ENCODE measurements at regions not wholly inside any gene's neighbourhood (a gene's known extent, or its start where the extent isn't known, plus 50 kb on each side); places are given as distances from the start of the nearest gene placed in this dataset.
A peak's percentile ranks its signal among the peaks of the same experiment; 100 is the strongest.
"Not testable (repeated sequence)": the region's sequence is repeated elsewhere in the genome, so short reads cannot be mapped to it uniquely, and the experiment has no call there.

DNA sequence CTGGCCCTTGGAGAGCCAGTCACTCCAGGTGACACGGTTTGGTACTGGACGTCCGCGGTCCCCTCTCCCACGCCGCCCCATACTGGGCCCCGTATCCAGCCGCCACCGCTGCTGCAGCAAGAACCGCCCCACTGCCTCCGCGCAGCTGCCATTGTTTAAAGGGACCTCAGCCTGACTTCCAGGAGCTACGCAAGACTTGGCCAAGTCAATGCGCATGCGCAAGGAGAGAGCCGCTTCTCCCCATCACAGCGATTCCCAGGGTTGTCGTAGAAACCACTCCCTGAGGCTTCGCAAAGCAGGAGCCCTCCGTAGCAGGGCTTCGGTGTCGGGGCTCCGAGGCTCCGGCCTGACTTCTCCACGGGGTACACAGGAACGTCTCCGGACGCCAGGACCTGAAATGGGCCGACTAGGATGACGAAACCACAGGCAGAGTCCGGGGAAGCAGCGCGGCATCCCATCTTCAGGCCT lies 606.2 kb downstream of the KCNJ18 start:
- not testable (repeated sequence) for H3K36me3 Mint-ChIP-seq; H3K27me3 Mint-ChIP-seq; DNase-seq (ENCODE audit: low spot score in 2 of 2); H3K27ac Mint-ChIP-seq; H3K4me3 Mint-ChIP-seq; H3K9me3 Mint-ChIP-seq; H3K4me1 Mint-ChIP-seq
- peak; percentile 35 for ATAC-seq (ENCODE audit: low read depth)

DNA sequence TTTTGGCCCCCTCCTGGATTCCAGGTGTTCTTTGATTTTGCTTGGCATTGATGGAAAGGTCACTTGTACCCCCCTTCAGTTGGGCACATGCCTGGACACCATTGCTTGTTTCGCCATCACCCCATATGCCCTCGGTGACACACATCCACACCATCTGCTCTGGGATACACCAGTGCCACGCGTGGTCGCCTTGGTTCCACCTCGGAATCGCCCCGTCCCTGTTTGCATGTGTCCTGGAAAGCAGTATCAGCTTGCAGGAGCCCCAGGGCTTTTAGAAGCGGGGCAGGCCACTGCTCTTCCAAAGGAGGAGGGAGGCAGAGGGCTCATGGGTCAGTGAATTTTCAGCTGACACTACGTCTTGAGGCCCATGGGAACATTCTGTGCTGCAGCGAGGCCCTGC lies 607.9 kb downstream of the KCNJ18 start:
- no peaks in the 10 kb centered on the region for H3K36me3 Mint-ChIP-seq
- H3K27ac Mint-ChIP-seq, result no peak overlapping the region
- H3K9me3 Mint-ChIP-seq, result peaks cover 5% of the 10 kb centered on the region
- no peaks in the 10 kb centered on the region for H3K4me1 Mint-ChIP-seq
- ATAC-seq (ENCODE audit: low read depth) (no peak), DNase-seq (ENCODE audit: low spot score in 2 of 2) (no peak)
- H3K27me3 Mint-ChIP-seq, result no peaks in the 10 kb centered on the region
- H3K4me3 Mint-ChIP-seq, result no peak overlapping the region

DNA sequence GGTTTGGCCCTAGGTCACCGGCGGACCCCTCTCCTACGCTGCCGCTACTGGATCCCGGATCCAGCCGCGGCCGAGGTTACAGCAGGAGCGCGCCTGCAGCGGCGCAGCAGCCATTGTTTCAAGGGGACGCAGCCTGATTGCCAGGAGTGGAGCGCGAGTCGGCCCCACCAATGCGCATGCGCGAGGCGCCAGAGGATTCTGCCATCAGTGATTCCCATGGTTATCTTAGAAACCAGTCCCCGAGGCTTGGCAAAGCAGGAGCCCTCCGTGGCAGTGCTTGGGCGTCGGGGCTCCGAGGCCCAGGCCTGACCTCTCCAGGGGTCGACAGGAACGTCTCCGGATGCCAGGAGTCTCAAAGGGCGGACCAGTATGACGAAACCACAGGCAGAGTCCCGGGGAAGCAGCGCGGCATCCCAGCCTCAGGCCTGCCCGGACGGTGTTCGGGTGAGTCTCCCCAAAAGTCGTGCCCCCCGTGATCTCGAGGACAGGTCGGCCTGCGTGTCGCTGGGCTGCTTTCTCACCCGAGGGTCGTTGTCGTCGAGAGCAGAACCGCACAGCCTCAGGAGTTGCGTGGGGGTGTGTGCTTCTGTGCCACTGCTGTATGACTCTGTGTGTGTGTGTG lies 608.5 kb downstream of the KCNJ18 start:
- no peak overlapping the region for H3K27ac Mint-ChIP-seq
- H3K9me3 Mint-ChIP-seq, result peaks cover 7% of the 10 kb centered on the region
- no peak overlapping the region for H3K4me3 Mint-ChIP-seq
- ATAC-seq (ENCODE audit: low read depth), result no peak
- H3K4me1 Mint-ChIP-seq, result no peaks in the 10 kb centered on the region
- no peaks in the 10 kb centered on the region for H3K36me3 Mint-ChIP-seq
- no peak for DNase-seq (ENCODE audit: low spot score in 2 of 2)
- no peaks in the 10 kb centered on the region for H3K27me3 Mint-ChIP-seq

DNA sequence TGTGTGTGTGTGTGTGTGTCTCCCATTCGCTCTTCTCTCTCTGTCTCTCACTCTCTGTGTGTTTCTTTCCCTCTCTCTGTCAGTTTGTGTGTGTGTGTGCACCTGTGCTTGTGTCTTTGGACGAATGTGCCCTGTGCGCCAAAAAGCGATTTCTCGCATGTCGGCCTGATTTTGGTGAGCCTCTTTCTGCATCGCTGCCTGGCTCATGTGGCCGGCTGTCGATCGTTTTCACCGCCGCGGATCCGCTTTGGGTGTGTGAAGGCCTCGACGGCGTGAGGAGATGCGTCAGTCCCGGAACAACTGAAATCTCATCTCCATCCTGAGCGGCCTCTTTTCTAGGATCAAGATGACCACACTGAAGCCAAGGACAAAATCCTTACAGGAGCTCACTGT lies 609.0 kb downstream of the KCNJ18 start:
- Mint-ChIP-seq H3K27me3 (no peaks in the 10 kb centered on the region), H3K9me3 (peaks cover 7% of the 10 kb centered on the region), H3K4me3 (no peak overlapping the region), H3K27ac (no peak overlapping the region), H3K36me3 (no peaks in the 10 kb centered on the region), H3K4me1 (no peaks in the 10 kb centered on the region)
- DNase-seq (ENCODE audit: low spot score in 2 of 2), result no peak
- no peak for ATAC-seq (ENCODE audit: low read depth)

DNA sequence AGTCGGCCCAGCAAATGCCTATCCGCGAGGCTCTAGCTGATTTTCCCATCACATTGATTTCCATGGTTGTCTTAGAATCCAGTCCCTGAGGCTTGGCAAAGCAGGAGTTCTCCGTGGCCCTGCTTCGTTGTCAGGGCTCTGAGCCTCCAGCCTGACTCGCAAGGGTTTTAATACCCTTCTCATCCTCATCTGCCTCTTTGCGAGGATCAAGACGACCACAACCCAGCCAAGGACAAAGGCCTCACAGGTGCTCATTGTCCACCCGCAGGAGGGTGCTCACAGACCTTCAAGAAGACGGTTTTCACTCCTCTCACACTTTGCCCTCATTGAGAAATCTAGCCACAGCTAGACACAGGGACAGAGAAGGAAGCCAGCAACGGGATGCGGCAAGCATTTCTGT lies 610.8 kb downstream of the KCNJ18 start:
- H3K9me3 Mint-ChIP-seq, result peaks cover 7% of the 10 kb centered on the region
- ATAC-seq (ENCODE audit: low read depth), result no peak
- no peaks in the 10 kb centered on the region for H3K36me3 Mint-ChIP-seq

DNA sequence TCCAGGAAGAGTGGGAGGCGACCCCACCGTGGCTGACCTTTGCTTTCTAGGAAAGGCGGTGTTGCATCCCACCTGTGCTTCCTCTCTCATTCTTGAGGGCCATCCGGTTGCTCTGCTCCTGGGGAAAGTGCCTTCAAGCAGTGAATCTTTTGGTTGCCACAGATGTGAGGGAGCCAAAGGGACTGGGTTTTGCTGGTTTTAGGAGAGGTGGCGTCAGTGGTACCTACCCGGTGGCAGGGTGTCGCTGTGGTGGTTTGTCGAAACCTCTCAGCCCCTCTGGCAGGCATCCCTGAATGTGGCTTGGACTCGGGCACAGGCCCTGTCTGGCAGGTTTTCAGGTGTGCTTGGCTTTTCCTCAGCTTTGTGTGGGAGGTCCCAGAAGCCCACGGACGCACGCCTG lies 611.5 kb downstream of the KCNJ18 start:
- H3K27me3 Mint-ChIP-seq, result no peaks in the 10 kb centered on the region
- peaks cover 7% of the 10 kb centered on the region for H3K9me3 Mint-ChIP-seq
- H3K27ac Mint-ChIP-seq, result no peak overlapping the region
- DNase-seq (ENCODE audit: low spot score in 2 of 2), result no peak
- ATAC-seq (ENCODE audit: low read depth), result no peak
- H3K36me3 Mint-ChIP-seq, result no peaks in the 10 kb centered on the region
- no peak overlapping the region for H3K4me3 Mint-ChIP-seq
- no peaks in the 10 kb centered on the region for H3K4me1 Mint-ChIP-seq

More for the DNA sequence above, 610.8 kb downstream of the KCNJ18 start:
- Mint-ChIP-seq H3K27me3 (no peaks in the 10 kb centered on the region), H3K4me1 (no peaks in the 10 kb centered on the region), H3K27ac (no peak overlapping the region), H3K4me3 (no peak overlapping the region)
- DNase-seq (ENCODE audit: low spot score in 2 of 2), result no peak

DNA sequence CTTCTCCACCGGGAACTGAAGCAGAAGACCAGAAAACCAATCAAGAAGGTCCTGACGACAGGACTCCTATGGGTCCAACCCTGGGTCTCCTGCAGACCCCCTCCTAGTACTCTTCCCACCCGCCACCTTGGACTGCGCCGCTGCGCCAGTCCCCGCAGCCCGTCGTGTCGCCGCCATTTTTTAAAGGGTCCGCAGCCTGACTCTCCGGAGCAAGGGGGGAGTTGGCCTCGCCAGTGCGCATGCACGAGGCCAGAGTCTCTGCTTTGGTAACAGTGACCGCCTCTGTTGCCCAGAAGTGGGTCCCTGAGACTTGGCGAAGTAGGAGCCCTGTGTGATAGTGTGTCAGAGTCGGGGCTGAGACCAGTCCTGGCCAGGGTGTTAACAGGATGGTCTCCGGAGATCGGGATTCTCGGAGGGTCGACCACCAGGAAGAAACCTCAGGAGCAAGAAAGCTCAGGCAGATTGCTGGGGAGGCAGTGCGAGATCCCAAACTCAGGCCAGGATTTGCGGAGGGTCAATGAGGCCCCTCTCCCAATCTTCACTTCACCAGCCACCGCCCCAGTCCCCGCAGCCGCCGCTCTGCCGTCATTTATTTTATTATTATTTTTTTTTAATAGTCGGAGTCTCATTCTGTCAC lies 612.5 kb downstream of the KCNJ18 start:
- DNase-seq (ENCODE audit: low spot score in 2 of 2), result no peak
- Mint-ChIP-seq H3K27ac (no peak overlapping the region), H3K4me1 (no peaks in the 10 kb centered on the region), H3K9me3 (peaks cover 7% of the 10 kb centered on the region), H3K27me3 (no peaks in the 10 kb centered on the region), H3K36me3 (no peaks in the 10 kb centered on the region), H3K4me3 (no peak overlapping the region)
- no peak for ATAC-seq (ENCODE audit: low read depth)

DNA sequence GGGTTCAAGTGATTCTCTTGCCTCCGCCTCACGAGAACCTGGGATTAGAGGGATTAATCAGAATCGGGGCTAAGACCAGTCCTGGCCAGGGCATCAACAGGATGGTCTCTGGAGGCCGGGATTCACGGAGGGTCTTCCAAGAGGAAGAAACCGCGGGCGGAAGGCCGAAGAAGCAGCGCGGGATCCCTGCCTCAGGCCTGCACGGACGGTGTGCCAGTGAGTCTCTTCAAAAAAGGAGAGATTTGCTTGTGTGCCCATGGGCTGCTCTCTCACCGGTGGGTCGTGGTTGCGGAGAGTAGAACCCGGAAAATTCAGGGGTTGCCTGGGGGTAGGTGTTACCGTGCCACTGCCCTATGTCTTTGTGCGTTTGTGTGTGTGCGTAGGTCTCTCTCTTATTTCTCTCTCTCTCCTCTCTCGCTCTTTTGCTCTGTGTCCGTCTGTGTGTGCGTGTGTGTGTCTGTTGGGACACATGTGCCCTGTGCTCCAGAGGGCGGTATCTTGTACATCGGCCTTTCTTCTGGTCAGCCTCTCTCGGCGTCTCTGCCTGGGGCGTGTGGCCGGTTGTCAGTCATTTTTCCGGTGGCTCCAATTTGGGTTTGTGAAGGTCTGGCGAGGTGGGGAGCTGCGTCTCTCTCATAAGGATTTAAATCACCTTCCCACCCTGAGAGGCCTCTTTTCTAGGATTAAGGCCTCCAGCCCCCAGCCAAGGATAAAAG lies 613.2 kb downstream of the KCNJ18 start:
- Mint-ChIP-seq H3K9me3 (peaks cover 7% of the 10 kb centered on the region), H3K36me3 (no peaks in the 10 kb centered on the region), H3K4me3 (no peak overlapping the region), H3K27me3 (no peaks in the 10 kb centered on the region), H3K27ac (no peak overlapping the region), H3K4me1 (no peaks in the 10 kb centered on the region)
- DNase-seq (ENCODE audit: low spot score in 2 of 2) (no peak), ATAC-seq (ENCODE audit: low read depth) (no peak)

DNA sequence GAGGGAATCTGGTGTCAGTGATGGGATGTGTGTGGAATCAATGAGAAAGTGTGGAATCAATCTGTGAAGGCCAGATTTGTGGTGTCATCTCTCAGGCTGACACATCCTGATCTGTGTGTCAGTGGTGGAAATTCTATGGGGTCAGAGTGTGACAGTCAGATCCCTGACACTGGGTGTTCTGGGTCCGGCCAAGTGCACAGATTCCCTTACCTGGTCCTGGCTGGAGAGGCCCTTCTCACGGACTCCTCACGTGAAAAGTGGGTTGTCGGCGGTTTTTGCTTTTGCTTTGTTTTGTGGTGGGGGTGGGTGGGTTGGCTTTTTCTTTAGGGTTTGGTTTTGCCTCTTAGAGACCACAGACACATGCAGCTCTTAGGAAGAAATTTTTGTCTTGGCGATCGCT lies 618.0 kb downstream of the KCNJ18 start:
- H3K36me3 Mint-ChIP-seq; H3K4me3 Mint-ChIP-seq; H3K27me3 Mint-ChIP-seq; H3K27ac Mint-ChIP-seq; DNase-seq (ENCODE audit: low spot score in 2 of 2); H3K9me3 Mint-ChIP-seq; H3K4me1 Mint-ChIP-seq; ATAC-seq (ENCODE audit: low read depth): not testable (repeated sequence)

DNA sequence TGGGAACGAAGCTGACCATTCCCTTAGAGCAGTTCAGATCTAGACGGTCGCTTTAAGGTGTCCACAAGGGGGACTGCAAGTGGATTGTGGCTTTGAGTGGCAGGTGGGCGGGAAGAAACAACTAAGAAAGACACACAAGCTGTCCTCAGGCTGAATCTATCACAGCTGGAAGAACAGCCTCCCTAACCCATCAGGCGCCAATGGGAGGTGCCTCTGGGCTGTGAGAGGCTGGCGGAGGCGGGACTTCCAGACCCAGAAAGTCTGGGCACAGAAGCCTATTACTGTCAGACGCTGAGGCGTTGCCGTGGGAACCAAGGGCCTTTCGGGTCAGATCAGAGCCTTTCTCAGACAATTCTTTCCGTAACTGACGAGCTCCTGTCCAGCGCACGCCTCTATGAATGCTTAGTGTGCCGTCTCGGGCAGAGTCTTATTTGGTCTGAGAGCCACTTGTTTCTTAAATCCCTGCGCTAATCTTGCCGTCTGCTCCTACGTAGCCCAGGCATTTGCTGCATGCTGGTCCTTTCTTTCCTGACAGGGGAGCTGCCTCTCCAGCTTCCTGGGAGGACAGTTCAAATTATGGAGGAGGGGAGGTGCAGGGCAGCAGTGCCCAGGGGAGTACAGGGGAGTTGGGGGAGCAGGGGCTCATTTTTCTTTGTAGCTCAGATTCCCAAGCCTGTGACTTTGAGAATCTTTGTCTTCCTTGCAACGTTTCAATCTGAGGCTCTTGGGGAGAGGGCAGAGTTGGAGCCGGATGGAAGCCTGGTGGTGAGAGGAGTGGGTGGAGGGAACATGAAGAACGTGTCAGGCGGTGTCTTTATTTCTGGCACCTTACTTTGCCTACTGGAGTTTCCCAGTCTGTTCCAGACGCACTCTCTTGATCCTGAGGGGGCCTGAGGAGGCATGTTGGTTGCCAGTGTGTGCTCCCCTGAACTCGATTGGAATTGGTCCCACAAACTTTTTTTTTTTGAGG lies 618.7 kb downstream of the KCNJ18 start:
- H3K4me1 Mint-ChIP-seq, result no peaks in the 10 kb centered on the region
- H3K9me3 Mint-ChIP-seq, result peaks cover 2% of the 10 kb centered on the region
- ATAC-seq (ENCODE audit: low read depth) (no peak), DNase-seq (ENCODE audit: low spot score in 2 of 2) (no peak)
- H3K27me3 Mint-ChIP-seq, result no peaks in the 10 kb centered on the region
- H3K27ac Mint-ChIP-seq, result no peak overlapping the region
- no peak overlapping the region for H3K4me3 Mint-ChIP-seq
- no peaks in the 10 kb centered on the region for H3K36me3 Mint-ChIP-seq

DNA sequence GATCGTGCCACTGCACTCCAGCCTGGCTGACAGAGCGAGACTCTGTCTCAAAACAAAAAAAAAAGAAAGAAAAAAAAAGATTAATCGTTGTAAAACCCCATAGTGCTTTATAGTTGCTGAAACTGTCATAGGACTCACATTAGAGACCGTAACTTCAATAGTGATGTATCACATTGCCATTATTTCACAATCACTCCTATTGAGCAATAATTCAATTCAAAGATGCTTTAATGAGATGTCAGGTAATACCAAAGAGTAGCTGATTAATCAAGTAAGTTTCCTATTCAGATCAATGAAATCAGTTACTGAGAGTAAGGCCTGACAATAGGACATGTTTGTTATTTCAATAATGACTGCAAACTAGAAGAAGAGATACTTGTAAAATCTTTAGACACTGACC lies 628.7 kb downstream of the KCNJ18 start:
- not testable (repeated sequence) for DNase-seq (ENCODE audit: low spot score in 2 of 2); H3K4me1 Mint-ChIP-seq; H3K36me3 Mint-ChIP-seq; H3K4me3 Mint-ChIP-seq; H3K27me3 Mint-ChIP-seq; ATAC-seq (ENCODE audit: low read depth); H3K9me3 Mint-ChIP-seq; H3K27ac Mint-ChIP-seq

DNA sequence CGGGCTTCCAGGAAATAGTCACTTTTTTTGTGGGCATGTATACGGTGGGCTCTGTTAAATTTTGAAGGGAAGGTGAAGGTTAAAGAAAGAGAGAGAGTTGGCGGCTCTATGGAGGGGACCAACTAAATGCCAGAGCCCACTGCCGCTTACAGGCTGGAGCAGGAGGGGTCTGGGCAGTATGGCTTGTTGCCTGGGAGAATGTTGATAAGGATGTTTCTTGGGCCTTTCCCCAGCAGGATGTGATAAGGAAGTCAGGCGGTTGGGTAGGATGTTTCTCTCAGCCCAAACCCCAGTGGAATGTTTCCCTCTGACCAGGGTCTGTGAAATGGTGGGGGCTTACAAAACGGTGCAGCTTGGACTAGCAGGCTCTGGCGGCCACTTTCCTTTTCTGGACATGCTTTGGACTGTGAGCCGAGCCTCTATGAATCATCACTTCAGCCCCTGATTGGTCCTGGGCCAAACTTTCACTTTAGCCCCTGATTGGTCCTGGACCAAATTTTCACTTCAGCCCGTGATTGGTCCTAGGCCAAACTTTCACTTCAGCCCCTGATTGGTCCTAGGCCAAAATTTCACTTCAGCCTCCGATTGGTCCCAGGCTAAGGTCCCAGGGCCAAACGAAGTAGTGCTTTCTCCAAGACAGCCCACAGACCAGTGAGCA lies 630.7 kb downstream of the KCNJ18 start:
- not testable (repeated sequence) for H3K36me3 Mint-ChIP-seq; H3K4me3 Mint-ChIP-seq; ATAC-seq (ENCODE audit: low read depth); H3K27ac Mint-ChIP-seq; H3K4me1 Mint-ChIP-seq; H3K27me3 Mint-ChIP-seq; H3K9me3 Mint-ChIP-seq; DNase-seq (ENCODE audit: low spot score in 2 of 2)

DNA sequence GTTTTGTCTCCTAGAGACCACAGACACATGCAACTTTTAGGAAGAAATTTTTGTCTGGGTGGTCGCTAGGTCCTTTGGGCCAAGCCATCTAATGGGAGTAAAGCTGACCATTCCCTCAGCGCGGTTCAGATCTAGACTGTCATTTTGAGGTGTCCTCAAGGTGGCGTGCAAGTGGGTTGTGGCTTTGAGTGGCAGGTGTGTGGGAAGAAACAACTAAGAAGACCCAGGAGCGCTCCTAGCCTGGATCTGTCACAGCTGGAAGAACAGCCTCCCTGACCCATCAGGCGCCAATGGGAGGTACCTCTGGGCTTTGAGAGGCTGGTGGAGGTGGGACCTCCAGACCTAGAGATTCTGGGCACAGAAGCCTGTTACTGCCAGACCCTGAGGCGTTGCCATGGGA lies 645.1 kb downstream of the KCNJ18 start:
- DNase-seq (ENCODE audit: low spot score in 2 of 2), result no peak
- no peak overlapping the region for H3K4me3 Mint-ChIP-seq
- H3K4me1 Mint-ChIP-seq, result no peaks in the 10 kb centered on the region
- no peak for ATAC-seq (ENCODE audit: low read depth)
- no peaks in the 10 kb centered on the region for H3K9me3 Mint-ChIP-seq
- H3K27me3 Mint-ChIP-seq, result no peaks in the 10 kb centered on the region
- H3K36me3 Mint-ChIP-seq, result no peaks in the 10 kb centered on the region
- no peak overlapping the region for H3K27ac Mint-ChIP-seq

Data from memory B cell (primary cell).